ELF-1 (cell line): ENCODE measurements at regions not wholly inside any gene's neighbourhood (a gene's known extent, or its start where the extent isn't known, plus 50 kb on each side); places are given as distances from the start of the nearest gene placed in this dataset.
"Not testable (repeated sequence)": the region's sequence is repeated elsewhere in the genome, so short reads cannot be mapped to it uniquely, and the experiment has no call there.

Experiments used
- DNase-seq: peaks from one replicate; pipeline ENCODE4 v3.0.0-alpha.2; 2016; ENCODE audit warnings: low read depth, low spot score

GRCh38 chr4:141458501-141458900, 177.9 kb upstream of the IL15 start:
- DNase-seq, result no peak

GRCh38 chr4:141459020-141459419, 177.4 kb upstream of the IL15 start:
- no peak for DNase-seq

GRCh38 chr4:141462361-141462760, 174.0 kb upstream of the IL15 start:
- no peak for DNase-seq

GRCh38 chr4:141463678-141464077, 172.7 kb upstream of the IL15 start:
- no peak for DNase-seq

GRCh38 chr4:141464366-141464765, 172.0 kb upstream of the IL15 start:
- no peak for DNase-seq

- DNase-seq, result no peak
Observed at GRCh38 chr4:141465171-141465570, 171.2 kb upstream of the IL15 start.

GRCh38 chr4:141467225-141467624, 169.2 kb upstream of the IL15 start:
- DNase-seq, result no peak

- no peak for DNase-seq
Observed at GRCh38 chr4:141469392-141469791, 167.0 kb upstream of the IL15 start.

- DNase-seq, result no peak
Observed at GRCh38 chr4:141473026-141473540, 163.3 kb upstream of the IL15 start.

- DNase-seq, result no peak
Observed at GRCh38 chr4:141473952-141474351, 162.4 kb upstream of the IL15 start.

- no peak for DNase-seq
Observed at GRCh38 chr4:141480950-141481349, 155.4 kb upstream of the IL15 start.

GRCh38 chr4:141484298-141484697, 152.1 kb upstream of the IL15 start:
- not testable (repeated sequence) for DNase-seq

- DNase-seq, result no peak
Observed at GRCh38 chr4:141486375-141486997, 149.9 kb upstream of the IL15 start.

- DNase-seq, result no peak
Observed at GRCh38 chr4:141497627-141498026, 138.8 kb upstream of the IL15 start.

GRCh38 chr4:141499261-141499853, 137.0 kb upstream of the IL15 start:
- no peak for DNase-seq

- DNase-seq, result no peak
Observed at GRCh38 chr4:141501395-141501794, 135.0 kb upstream of the IL15 start.

GRCh38 chr4:141501931-141502330, 134.5 kb upstream of the IL15 start:
- no peak for DNase-seq

- DNase-seq, result no peak
Observed at GRCh38 chr4:141502755-141503154, 133.6 kb upstream of the IL15 start.

- no peak for DNase-seq
Observed at GRCh38 chr4:141503260-141503659, 133.1 kb upstream of the IL15 start.

- no peak for DNase-seq
Observed at GRCh38 chr4:141511055-141511454, 125.3 kb upstream of the IL15 start.

GRCh38 chr4:141513866-141514265, 122.5 kb upstream of the IL15 start:
- no peak for DNase-seq

- no peak for DNase-seq
Observed at GRCh38 chr4:141518222-141518621, 118.2 kb upstream of the IL15 start.

- no peak for DNase-seq
Observed at GRCh38 chr4:141524116-141524515, 112.3 kb upstream of the IL15 start.

- no peak for DNase-seq
Observed at GRCh38 chr4:141524841-141525240, 111.5 kb upstream of the IL15 start.
